GM23338 (cell line): ENCODE measurements at regions not wholly inside any gene's neighbourhood (a gene's known extent, or its start where the extent isn't known, plus 50 kb on each side); places are given as distances from the start of the nearest gene placed in this dataset.

Experiments
- CREB1 ChIP-seq: fragments of 250-450 bp; sonication (Bioruptor Pico); IDR thresholded peaks from 2 replicates; pipeline ENCODE4 v1.5.0; 2020; ENCODE audit warnings: low read depth, mild to moderate bottlenecking, moderate library complexity
- CTCF ChIP-seq, 2 experiments: fragments of 200-600 bp in 1 of 2; sonication (generic) in 1 of 2; conservative IDR thresholded peaks; 2 replicates each; pipeline versions ENCODE4 v1.5.1 to v1.6.1; 2016 to 2017; ENCODE audit warnings: antibody characterized with exemption in 2 of 2, low read depth in 2 of 2, mild to moderate bottlenecking in 2 of 2, moderate library complexity in 1 of 2
- ETS1 ChIP-seq: IDR thresholded peaks from 2 replicates; pipeline ENCODE4 v1.6.1; 2016; ENCODE audit warnings: antibody characterized with exemption
- EZH2 ChIP-seq: fragments of 200-600 bp; sonication (generic); IDR thresholded peaks from one replicate; pipeline ENCODE4 v1.8.0; 2017; ENCODE audit warnings: antibody characterized with exemption, mild to moderate bottlenecking, low read depth; ENCODE audit not compliant: unreplicated experiment
- EZH2phosphoT487 ChIP-seq: fragments of 200-600 bp; sonication (generic); IDR thresholded peaks from one replicate; pipeline ENCODE4 v1.8.1; 2018; ENCODE audit warnings: antibody characterized with exemption; ENCODE audit not compliant: unreplicated experiment
- JUNB ChIP-seq: IDR thresholded peaks from one replicate; pipeline ENCODE4 v1.6.1; 2016; ENCODE audit warnings: antibody characterized with exemption; ENCODE audit not compliant: unreplicated experiment
- POLR2AphosphoS5 ChIP-seq: IDR thresholded peaks from 2 replicates; pipeline ENCODE4 v1.6.1; 2016; ENCODE audit warnings: antibody characterized with exemption, low read depth
- REST ChIP-seq: IDR thresholded peaks from one replicate; pipeline ENCODE4 v1.6.1; 2018; ENCODE audit warnings: antibody characterized with exemption; ENCODE audit not compliant: unreplicated experiment
- STAT1 ChIP-seq: IDR thresholded peaks from one replicate; pipeline ENCODE4 v1.6.1; 2016; ENCODE audit warnings: antibody characterized with exemption; ENCODE audit not compliant: unreplicated experiment
- ZNF114 ChIP-seq: fragments of 250-450 bp; sonication (Bioruptor Pico); IDR thresholded peaks from 2 replicates; pipeline ENCODE4 v1.5.0; 2020; ENCODE audit warnings: mild to moderate bottlenecking, moderate library complexity
- ZNF331 ChIP-seq: fragments of 250-450 bp; sonication (Bioruptor Pico); IDR thresholded peaks from 2 replicates; pipeline ENCODE4 v1.5.0; 2020; ENCODE audit warnings: low read depth, mild to moderate bottlenecking, moderate library complexity

GRCh38 chr10:4303045-4303444, 518.0 kb upstream of the KLF6 start:
- no peak for TF ChIP-seq CTCF (conservative IDR thresholded peaks at IDR 0.05; ENCODE audit: low read depth in 2 of 2)
- TF ChIP-seq EZH2: no peak
- no peak for TF ChIP-seq POLR2AphosphoS5
- TF ChIP-seq REST: no peak
- no peak for TF ChIP-seq CREB1
- TF ChIP-seq ZNF114: no peak
- no peak for TF ChIP-seq EZH2phosphoT487
- no peak for TF ChIP-seq ETS1
- TF ChIP-seq ZNF331: no peak
- no peak for TF ChIP-seq STAT1
- TF ChIP-seq JUNB: no peak
